ENCODE measurements at regions not wholly inside any gene's neighbourhood (a gene's known extent, or its start where the extent isn't known, plus 50 kb on each side); places are given as distances from the start of the nearest gene placed in this dataset.

GRCh38 chr9:129482521-129483414 lies 138.1 kb downstream of the C9orf50 start:
- no peak for DNase-seq (ENCODE audit: extremely low read depth, low read depth)
- H3K4me3 ChIP-seq (replicated peaks; ENCODE audit: low read depth, low read length): peak overlapping the region; percentile 33
- TF ChIP-seq, protein P1, sequence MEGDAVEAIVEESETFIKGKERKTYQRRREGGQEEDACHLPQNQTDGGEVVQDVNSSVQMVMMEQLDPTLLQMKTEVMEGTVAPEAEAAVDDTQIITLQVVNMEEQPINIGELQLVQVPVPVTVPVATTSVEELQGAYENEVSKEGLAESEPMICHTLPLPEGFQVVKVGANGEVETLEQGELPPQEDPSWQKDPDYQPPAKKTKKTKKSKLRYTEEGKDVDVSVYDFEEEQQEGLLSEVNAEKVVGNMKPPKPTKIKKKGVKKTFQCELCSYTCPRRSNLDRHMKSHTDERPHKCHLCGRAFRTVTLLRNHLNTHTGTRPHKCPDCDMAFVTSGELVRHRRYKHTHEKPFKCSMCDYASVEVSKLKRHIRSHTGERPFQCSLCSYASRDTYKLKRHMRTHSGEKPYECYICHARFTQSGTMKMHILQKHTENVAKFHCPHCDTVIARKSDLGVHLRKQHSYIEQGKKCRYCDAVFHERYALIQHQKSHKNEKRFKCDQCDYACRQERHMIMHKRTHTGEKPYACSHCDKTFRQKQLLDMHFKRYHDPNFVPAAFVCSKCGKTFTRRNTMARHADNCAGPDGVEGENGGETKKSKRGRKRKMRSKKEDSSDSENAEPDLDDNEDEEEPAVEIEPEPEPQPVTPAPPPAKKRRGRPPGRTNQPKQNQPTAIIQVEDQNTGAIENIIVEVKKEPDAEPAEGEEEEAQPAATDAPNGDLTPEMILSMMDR (IDR thresholded peaks at IDR 0.05; ENCODE audit: low read depth, low read length, missing control alignments): no peak

GRCh38 chr9:129481810-129482511 lies 138.9 kb downstream of the C9orf50 start:
- TF ChIP-seq, protein P1 (IDR thresholded peaks at IDR 0.05; ENCODE audit: low read depth, low read length, missing control alignments): peak; percentile 17
- peak overlapping the region; percentile 33 for H3K4me3 ChIP-seq (replicated peaks; ENCODE audit: low read depth, low read length)
- no peak for DNase-seq (ENCODE audit: extremely low read depth, low read depth)

DNA sequence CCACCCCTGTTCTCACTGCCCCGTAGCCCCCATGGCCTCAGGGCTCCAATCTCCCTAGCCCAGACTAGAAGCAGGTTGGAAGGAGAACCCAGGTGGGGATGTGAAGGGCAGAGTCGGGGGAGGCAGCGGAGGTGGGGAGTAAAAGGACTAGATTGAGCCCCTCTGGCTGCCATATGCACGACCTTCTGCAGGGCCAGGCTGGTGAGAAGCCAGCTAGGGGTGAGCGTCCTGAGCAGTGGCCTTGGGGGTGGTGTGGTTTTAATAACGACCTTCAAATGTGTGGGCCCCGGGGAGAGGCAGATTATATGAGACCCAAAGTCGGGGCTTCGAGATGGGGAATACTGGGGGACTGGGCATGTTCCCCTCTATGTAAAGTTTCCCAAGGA lies 139.5 kb downstream of the C9orf50 start:
- TF ChIP-seq, protein P1 (IDR thresholded peaks at IDR 0.05; ENCODE audit: low read depth, low read length, missing control alignments): no peak
- no peak overlapping the region for H3K4me3 ChIP-seq (replicated peaks; ENCODE audit: low read depth, low read length)
- DNase-seq (ENCODE audit: extremely low read depth, low read depth): no peak

GRCh38 chr9:129480745-129481144 lies 140.2 kb downstream of the C9orf50 start:
- H3K4me3 ChIP-seq (replicated peaks; ENCODE audit: low read depth, low read length): no peak overlapping the region
- DNase-seq (ENCODE audit: extremely low read depth, low read depth): no peak
- TF ChIP-seq, protein P1 (IDR thresholded peaks at IDR 0.05; ENCODE audit: low read depth, low read length, missing control alignments): no peak

- TF ChIP-seq, protein P1 (IDR thresholded peaks at IDR 0.05; ENCODE audit: low read depth, low read length, missing control alignments): peak; percentile 21
- H3K4me3 ChIP-seq (replicated peaks; ENCODE audit: low read depth, low read length): no peak overlapping the region
- DNase-seq (ENCODE audit: extremely low read depth, low read depth): no peak
Measured at GRCh38 chr9:129480227-129480626, 140.7 kb downstream of the C9orf50 start.

DNA sequence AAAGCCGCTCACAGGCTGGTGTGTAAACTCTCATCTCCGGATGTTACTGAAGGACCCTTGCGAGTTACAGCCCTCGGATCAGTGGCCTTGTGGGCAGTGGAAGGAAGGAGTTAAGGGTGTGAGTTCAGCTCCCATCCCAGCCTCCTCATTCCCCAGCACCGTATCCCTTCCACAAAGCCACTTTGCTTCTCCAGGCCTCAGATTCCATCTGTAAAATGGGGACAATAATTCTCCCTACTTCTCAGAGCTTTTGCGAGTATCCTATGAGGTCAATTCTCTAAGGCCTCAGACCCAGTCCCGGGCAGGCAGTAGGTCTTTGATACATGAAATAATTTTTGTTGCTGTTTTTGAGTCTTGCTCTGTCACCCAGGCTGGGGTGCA lies 141.3 kb downstream of the C9orf50 start:
- DNase-seq (ENCODE audit: extremely low read depth, low read depth): no peak

More for the DNA sequence above, 141.3 kb downstream of the C9orf50 start:
- TF ChIP-seq, protein P1 (IDR thresholded peaks at IDR 0.05; ENCODE audit: low read depth, low read length, missing control alignments): no peak
- H3K4me3 ChIP-seq (replicated peaks; ENCODE audit: low read depth, low read length): no peak overlapping the region

Measured in HFF-Myc (cell line).